HG03457 (cell line): ENCODE measurements at regions not wholly inside any gene's neighbourhood (a gene's known extent, or its start where the extent isn't known, plus 50 kb on each side); places are given as distances from the start of the nearest gene placed in this dataset.

Experiments used
- ATAC-seq: cut with Tn5 transposase; IDR thresholded peaks from one replicate; pipeline ENCODE4 v1.9.1; 2021; ENCODE audit warnings: moderate number of reproducible peaks; ENCODE audit not compliant: unreplicated experiment

GRCh38 chr20:40925829-40926510, 102.7 kb upstream of the TOP1 start:
- ATAC-seq: no peak

DNA sequence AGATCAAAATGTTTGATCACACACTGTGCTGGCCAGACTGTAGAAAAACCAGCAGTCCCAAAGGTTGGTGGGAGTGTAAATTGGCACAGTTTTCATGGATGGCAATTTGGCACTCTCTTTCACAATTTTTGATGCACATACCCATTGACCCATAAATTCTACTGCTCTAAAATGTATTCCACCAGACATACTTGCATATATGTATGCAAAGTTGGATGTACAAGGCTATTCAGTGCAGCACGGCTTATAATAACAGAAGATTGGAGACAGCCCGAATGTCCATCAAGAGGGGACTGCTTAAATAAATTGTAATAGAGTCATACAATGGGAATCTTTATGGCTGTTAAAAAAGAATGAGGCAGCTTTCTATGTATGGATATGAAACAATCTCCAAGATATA, 101.7 kb upstream of the TOP1 start:
- ATAC-seq: no peak

GRCh38 chr20:40930561-40930960, 98.1 kb upstream of the TOP1 start:
- ATAC-seq: no peak

- ATAC-seq: no peak
These were observed 97.1 kb upstream of the TOP1 start for GRCh38 chr20:40931410-40932044.

DNA sequence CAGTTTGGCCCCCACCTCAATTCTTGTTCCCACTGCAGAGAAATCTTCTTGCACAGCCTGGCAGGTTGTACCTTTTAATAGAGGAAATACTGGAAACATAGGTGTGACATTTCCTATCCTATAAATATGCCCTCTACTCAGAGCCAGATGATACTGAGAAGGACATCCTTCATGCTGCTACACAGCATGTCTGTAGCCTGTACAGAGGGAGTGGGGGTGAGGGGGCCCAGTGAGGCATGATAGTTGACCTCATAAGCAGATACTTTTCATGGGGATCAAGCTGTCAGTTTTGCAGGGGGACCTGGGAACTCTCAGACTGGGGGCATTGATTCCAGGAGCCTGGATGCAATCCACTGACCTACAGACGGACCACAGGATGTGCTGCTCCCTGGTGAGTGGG, 96.2 kb upstream of the TOP1 start:
- no peak for ATAC-seq

GRCh38 chr20:40933758-40934157, 94.9 kb upstream of the TOP1 start:
- no peak for ATAC-seq

DNA sequence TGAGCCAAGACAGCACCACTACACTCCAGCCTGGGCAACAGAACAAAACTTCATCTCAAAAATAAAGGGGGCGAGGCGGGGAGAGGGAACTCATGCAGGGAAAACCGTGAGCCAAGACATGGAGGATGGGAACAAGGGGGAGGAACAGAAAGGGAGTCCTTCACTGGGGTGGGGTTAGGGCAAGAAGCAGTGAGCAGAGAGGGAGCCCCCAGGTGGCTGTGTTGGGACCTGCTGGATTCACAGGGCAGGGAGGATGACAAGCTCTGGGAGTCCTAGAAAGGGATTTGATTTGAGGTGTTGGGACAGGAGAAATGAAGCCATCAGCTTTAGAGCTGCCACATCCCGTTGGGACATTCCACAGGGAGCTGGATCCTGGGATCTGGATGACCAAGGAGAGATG, 90.6 kb upstream of the TOP1 start:
- ATAC-seq: no peak

- no peak for ATAC-seq
These were observed 89.0 kb upstream of the TOP1 start for GRCh38 chr20:40939667-40940066.

GRCh38 chr20:40941133-40941610, 87.5 kb upstream of the TOP1 start:
- no peak for ATAC-seq

GRCh38 chr20:40942006-40942405, 86.6 kb upstream of the TOP1 start:
- no peak for ATAC-seq

- ATAC-seq: no peak
These were observed 85.8 kb upstream of the TOP1 start for GRCh38 chr20:40942775-40943174.

DNA sequence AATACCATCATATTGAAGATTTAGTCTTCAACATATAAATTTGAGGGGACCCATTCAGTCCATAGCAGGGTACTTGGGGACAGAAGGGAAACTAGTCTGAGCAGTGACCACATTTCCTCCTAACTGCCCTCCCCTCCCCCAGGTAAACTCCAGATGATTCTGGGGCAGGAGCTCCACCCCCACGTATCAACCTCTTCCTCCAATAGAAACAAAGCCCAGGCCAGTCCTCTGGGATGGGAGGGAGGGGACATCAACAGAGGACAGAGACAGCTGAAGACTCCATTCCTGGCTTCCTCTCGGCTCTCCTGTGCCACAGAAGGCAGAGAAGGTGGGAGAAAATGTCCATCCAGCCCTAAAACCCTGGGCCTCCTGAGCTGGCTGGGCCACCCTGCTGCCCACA, 85.0 kb upstream of the TOP1 start:
- no peak for ATAC-seq

DNA sequence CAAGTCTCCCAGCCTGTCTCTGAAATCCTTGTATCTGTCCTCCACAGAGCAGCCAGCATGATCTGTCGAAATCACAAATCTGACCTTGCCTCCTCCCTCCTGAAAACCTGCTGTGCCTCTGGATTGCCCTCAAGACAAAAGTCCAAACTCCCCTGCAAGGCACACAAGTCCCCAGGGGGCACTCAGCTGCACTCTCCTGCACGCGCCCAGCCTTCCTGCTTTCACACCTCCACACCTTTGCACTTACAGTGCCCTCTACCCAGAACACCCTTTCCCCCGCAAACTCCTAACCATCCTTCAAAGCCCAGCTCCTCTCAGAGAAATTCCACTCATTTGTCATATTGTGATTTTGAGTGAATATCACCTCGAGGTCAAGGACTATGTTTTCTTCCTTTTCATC, 83.4 kb upstream of the TOP1 start:
- ATAC-seq: no peak

DNA sequence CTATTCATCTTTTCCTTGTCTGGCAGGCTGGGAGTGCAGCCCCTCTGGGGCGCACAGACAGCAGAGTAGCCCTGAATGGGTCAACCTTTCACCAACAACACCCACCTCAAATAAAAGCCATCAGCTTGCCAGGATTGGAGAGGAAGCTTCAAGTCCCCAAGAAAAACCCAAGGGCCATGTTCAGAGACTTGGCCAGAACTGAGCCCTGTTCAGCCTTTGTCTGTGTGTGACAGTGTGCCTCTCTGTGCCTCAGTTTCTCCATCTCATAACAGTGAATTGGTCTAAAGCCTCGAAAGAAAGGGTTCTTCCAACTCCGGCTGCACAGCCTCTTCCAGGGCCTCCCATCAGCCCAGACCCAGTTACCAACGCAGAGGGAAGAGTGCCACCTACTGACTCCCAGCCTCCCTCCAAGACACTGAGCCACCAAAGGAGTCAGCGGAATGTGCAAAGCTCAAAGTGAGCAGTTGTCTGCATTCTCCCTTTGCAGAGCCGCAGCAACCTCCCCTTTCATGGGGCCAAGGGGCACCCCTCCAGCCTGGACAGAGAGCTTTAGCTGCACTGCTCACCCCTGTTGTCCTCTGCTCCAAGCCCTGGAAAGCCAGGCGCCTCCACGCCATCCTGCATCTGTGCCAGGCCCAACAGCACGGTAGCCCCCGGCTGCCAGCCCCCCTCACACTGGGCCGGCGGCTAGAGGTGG, 82.7 kb upstream of the TOP1 start:
- no peak for ATAC-seq

GRCh38 chr20:40946451-40946850, 82.2 kb upstream of the TOP1 start:
- ATAC-seq: no peak

DNA sequence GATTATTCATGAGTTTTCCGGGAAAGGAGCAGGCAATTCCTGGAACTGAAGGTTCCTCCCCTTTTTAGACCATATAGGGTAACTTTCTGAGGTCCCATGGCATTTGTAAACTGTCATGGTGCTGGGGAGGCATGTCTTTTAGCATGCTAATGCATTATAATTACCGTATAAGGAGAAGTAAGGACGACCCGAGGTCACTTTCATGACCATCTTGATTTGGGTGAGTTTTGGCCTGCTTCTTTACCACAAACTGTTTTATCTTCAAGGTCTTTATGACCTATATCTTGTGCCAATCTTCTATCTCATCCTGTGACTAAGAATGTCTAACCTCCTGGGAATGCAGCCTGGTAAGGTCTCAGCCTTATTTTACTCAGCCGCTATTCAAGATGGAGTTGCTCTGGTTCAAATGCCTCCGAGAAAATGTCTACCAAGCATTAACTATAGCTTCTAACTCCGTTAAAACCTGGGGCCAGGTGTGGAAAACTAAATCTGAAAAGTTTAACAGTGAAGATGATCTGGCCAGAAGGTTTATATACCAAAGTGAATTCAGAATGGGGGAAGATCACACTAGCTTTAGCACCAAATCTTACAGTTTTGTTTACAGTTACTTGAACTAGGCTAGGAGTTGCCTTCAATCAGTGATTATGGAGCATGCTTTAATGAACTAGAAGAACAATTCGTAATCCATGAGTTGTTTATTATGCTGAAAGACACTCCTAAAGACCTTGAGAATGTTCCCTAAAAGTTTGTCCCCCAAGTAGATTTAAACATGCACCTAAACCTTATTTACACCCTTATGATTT, 80.0 kb upstream of the TOP1 start:
- ATAC-seq: no peak

DNA sequence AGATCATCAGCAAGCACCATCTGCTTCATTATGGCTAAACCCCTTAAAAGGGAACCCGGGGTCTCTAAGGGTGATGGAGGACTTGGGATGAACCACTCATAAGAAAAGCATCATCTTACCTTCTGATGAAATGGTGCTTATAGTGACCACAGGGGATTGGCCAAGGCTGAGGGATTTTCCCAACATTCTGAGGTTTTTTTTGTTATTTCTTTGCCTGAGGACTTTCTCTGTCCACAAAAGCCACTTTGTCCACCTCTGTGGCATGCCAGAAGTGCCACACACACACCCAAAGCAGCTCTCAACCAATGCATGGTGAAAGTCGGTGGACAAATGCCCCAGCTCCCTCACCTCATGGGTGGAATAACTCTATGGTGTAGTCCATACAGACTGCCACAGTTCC, 79.3 kb upstream of the TOP1 start:
- ATAC-seq: no peak

- ATAC-seq: no peak
These were observed 76.5 kb upstream of the TOP1 start for GRCh38 chr20:40952136-40952535.

GRCh38 chr20:40953416-40953815, 75.2 kb upstream of the TOP1 start:
- ATAC-seq: no peak

DNA sequence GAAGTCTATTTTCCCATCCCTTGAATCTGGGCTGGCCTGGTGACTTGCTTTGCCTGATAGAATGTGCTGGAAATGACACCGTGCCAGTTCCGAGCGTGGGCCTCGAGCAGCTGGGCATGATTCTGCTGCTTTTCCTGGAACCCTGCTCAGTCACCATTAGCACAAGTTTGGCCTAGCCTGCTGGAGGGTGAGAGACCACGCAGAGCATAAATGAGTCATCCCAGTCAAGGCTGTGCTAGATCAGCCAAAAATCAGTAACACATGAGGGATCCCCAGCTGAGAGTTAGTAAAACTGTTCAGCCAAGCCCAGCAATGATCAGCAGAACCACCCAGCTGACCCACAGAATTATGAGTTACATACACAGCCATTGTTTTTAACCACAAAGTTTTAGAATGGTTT, 74.8 kb upstream of the TOP1 start:
- no peak for ATAC-seq

DNA sequence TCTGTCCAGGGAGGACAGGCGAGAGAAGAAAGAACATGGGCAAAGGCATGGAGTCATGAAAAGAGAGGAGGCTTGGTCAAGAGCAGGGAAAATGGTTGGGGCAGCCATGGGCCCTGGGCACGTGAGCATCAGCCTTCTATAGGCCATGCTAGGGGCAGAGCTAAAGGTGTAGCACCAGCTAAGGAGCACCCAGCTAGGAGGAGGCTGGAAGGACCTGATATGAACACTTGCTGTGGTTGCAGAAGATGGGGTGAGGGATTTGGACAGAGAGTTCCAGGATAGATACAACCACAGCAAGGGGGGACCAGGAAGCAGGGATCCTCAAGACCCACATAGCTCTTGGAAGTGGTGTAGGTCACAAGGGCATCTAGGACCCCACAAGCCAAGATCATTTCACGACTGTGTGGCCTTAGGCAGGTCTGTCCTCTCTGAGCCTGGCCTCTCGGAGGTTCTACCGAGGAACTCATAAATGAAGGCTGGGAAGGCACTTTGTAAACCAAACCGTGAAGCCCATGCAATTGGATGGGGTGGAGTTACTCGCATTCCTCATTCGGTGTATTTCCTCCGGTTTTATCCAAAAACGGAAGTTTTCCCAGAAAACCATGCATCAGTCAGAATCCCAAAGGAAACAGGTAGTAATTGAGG, 74.0 kb upstream of the TOP1 start:
- ATAC-seq: no peak
